Activated naive CD8-positive, alpha-beta T cell (primary cell): ENCODE measurements at regions not wholly inside any gene's neighbourhood (a gene's known extent, or its start where the extent isn't known, plus 50 kb on each side); places are given as distances from the start of the nearest gene placed in this dataset.
"Not testable (repeated sequence)": the region's sequence is repeated elsewhere in the genome, so short reads cannot be mapped to it uniquely, and the experiment has no call there.

Source experiments
- H3K27ac Mint-ChIP-seq: one replicate; pipeline ENCODE4 v1.8.0; 2021; ENCODE audit warnings: mixed read lengths
- H3K27me3 Mint-ChIP-seq: one replicate; pipeline ENCODE4 v1.8.0; 2021; ENCODE audit warnings: mixed read lengths
- H3K36me3 Mint-ChIP-seq: one replicate; pipeline ENCODE4 v1.8.0; 2021; ENCODE audit warnings: mixed read lengths
- H3K4me1 Mint-ChIP-seq: one replicate; pipeline ENCODE4 v1.8.0; 2021; ENCODE audit warnings: low read depth, mixed read lengths
- H3K4me3 Mint-ChIP-seq: one replicate; pipeline ENCODE4 v1.8.0; 2021; ENCODE audit warnings: mild to moderate bottlenecking, mixed read lengths
- H3K9me3 Mint-ChIP-seq: one replicate; pipeline ENCODE4 v1.8.0; 2021; ENCODE audit warnings: low read depth, mixed read lengths

GRCh38 chr1:53393325-53393792 is 65.5 kb upstream of the LRP8 start:
- H3K36me3 Mint-ChIP-seq, result no peaks in the 10 kb centered on the region
- H3K27me3 Mint-ChIP-seq, result no peaks in the 10 kb centered on the region
- no peaks in the 10 kb centered on the region for H3K9me3 Mint-ChIP-seq
- no peak overlapping the region for H3K4me3 Mint-ChIP-seq
- H3K4me1 Mint-ChIP-seq, result no peaks in the 10 kb centered on the region
- no peak overlapping the region for H3K27ac Mint-ChIP-seq

DNA sequence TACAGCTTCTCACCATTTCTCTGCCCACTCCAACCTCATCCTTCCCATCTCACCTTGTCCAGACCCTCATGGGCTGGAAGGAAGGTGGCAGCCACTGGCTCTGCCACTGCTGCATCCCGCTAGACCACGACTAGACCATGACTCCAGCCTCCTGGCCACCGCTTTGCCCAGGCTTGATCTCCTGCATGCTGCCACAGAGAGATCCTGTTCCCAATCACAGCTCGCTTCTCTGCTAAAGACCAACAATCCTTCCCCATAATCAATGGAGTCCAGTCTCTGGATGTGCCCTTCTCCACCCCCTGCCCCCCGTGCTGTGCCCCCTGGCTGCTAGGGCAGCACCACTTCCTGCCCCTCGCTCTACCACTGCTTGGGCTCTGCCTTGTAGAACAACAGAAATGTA is 64.9 kb upstream of the DMRTB1 start:
- Mint-ChIP-seq H3K4me1 (no peaks in the 10 kb centered on the region), H3K36me3 (no peaks in the 10 kb centered on the region), H3K4me3 (no peak overlapping the region), H3K27me3 (no peaks in the 10 kb centered on the region), H3K27ac (no peak overlapping the region), H3K9me3 (no peaks in the 10 kb centered on the region)

- Mint-ChIP-seq H3K9me3 (no peaks in the 10 kb centered on the region), H3K27ac (no peak overlapping the region), H3K4me3 (no peak overlapping the region), H3K27me3 (no peaks in the 10 kb centered on the region), H3K4me1 (no peaks in the 10 kb centered on the region), H3K36me3 (no peaks in the 10 kb centered on the region)
Observed at GRCh38 chr1:53395671-53396215, 63.5 kb upstream of the DMRTB1 start.

DNA sequence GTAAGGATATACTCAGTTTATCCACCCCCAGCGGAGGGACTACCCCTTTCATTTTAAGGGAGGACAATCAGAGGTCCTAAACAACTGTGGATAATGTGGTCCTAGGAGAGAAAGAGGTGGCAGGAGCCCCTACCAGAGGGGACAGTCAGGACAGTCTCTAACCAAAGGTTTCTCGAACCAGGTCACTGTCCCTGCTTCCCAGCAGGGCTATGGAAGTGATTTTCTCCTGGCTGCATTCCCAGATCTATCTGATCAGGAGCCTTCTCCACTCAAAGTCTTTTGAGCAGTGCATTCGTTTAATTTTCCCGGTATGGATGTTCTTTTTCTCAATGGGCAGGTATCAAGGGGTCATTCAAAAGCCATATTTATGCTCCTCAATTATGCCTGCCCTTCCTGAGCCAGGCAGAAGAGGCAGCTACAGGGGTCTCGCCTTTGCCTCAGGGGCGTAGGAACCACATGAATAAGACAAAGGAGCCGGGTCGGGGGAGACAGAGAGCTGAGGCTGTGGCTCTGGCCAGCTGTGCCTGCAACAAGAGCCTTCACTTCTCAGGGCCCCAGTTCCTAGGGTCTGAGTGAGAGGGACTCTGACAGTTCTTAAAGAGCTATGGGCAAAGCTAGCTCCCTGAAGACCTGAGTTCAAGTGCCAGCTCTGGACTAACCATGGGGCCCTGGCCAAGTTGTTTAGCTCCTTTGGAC is 62.5 kb upstream of the DMRTB1 start:
- Mint-ChIP-seq H3K4me1 (no peaks in the 10 kb centered on the region), H3K9me3 (no peaks in the 10 kb centered on the region), H3K27me3 (no peaks in the 10 kb centered on the region), H3K27ac (no peak overlapping the region), H3K36me3 (no peaks in the 10 kb centered on the region), H3K4me3 (no peak overlapping the region)

DNA sequence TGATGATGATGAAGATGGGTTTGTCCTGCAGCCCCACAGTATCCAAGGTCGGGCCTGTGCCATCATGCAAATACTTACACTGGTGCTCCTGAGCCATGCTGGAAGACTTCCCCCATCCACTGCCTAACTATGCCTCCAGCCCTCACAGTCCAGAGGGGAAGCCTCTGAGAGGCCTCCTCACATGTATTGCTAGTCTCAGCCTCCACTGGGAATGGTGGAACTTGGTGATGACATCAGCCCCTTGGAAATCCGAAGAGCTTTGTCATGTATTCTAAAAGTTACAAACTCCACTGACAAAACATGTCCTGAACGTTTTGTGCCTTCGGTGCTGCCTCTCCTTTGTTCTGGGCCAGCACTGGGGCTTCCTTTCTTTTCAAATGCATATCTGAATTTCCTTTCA is 61.1 kb upstream of the DMRTB1 start:
- no peaks in the 10 kb centered on the region for H3K9me3 Mint-ChIP-seq
- H3K4me3 Mint-ChIP-seq, result no peak overlapping the region
- no peaks in the 10 kb centered on the region for H3K4me1 Mint-ChIP-seq
- H3K36me3 Mint-ChIP-seq, result no peaks in the 10 kb centered on the region
- no peaks in the 10 kb centered on the region for H3K27me3 Mint-ChIP-seq
- no peak overlapping the region for H3K27ac Mint-ChIP-seq

GRCh38 chr1:53398576-53399365 is 60.4 kb upstream of the DMRTB1 start:
- H3K9me3 Mint-ChIP-seq, result no peaks in the 10 kb centered on the region
- no peak overlapping the region for H3K4me3 Mint-ChIP-seq
- H3K27me3 Mint-ChIP-seq, result no peaks in the 10 kb centered on the region
- H3K36me3 Mint-ChIP-seq, result no peaks in the 10 kb centered on the region
- H3K27ac Mint-ChIP-seq, result no peak overlapping the region
- no peaks in the 10 kb centered on the region for H3K4me1 Mint-ChIP-seq

DNA sequence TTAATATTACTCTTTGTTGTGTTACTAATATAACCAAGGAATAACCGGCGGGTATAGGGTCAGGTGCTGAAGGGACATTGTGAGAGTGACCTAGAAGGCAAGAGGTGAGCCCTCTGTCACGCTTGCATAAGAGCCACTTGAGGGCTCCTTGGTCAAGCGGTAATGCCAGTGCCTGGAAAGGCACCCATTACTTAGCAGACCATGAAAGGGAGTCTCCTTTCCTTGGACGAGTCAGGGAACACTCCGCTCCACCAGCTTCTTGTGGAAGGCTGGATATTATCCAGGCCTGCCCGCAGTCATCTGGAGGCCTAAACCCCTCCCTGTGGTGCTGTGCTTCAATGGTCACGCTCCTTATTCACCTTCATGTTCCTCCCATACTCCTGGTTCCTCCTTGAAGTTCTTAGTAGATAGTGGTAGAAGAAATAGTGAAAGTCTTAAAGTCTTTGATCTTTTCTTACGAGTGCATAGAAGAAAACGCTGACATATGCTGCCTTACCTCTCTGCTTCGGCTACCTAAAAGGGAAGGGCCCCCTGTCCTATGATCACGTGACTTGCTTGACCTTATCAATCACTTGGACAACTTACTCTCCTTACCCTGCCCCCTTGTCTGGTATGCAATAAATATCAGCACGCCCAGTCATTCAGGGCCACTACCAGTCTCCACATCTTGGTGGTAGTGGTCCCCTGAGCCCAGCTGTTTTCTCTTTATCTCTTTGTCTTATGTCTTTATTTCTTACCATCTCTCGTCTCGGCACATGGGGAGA is 59.6 kb upstream of the DMRTB1 start:
- not testable (repeated sequence) for H3K27me3 Mint-ChIP-seq, H3K4me3 Mint-ChIP-seq, H3K9me3 Mint-ChIP-seq, H3K36me3 Mint-ChIP-seq, H3K4me1 Mint-ChIP-seq, H3K27ac Mint-ChIP-seq

DNA sequence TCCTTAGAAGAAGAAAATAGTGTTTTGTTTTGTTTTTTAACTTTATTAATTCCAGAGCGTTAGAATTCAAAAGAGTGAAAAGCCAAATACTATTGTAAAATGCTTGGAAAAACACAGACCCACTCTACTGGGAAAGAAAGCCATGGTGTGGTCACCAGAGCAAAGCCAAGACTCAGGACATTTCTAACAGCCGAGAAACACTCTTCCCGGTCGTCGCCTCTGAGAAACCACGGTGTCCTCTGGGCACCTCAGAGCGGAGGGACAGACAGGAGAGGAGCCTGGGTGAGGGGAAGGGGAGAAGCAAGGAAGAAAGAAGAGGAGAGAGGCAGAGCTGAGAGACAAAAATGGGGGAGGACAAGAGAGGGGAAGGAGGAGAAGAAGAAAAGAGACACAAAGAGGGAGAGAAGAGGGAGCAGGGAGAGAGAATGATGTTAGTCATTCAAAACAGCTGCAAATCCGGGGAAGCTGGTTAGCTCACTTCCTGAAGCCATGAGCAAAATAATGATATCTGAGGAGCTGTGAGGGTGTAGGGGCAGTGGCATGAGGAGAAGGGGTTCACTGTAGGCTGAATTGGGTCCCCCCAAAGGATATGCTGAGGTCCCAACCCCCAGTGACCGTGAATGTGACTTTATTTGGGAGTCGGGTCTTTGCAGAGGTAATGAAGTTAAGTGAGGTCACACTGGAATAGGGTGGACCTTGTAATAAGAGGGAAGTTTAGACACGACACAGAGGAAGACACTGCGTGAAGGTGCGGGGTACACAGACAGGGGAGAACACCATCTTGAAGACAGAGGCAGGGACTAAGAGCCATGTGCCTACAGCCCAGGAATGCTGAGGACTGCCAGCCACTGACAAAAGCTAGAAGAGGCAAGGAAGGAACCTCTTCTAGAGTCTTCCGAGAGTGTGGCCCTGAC is 58.2 kb upstream of the DMRTB1 start:
- no peaks in the 10 kb centered on the region for H3K27me3 Mint-ChIP-seq
- no peaks in the 10 kb centered on the region for H3K9me3 Mint-ChIP-seq
- no peak overlapping the region for H3K27ac Mint-ChIP-seq

GRCh38 chr1:53401813-53402745 is 57.1 kb upstream of the DMRTB1 start:
- Mint-ChIP-seq H3K9me3 (no peaks in the 10 kb centered on the region), H3K4me1 (no peaks in the 10 kb centered on the region), H3K4me3 (no peak overlapping the region), H3K36me3 (no peaks in the 10 kb centered on the region), H3K27me3 (no peaks in the 10 kb centered on the region), H3K27ac (no peak overlapping the region)

More for the DNA sequence above, 58.2 kb upstream of the DMRTB1 start:
- H3K4me3 Mint-ChIP-seq, result no peak overlapping the region
- no peaks in the 10 kb centered on the region for H3K36me3 Mint-ChIP-seq
- no peaks in the 10 kb centered on the region for H3K4me1 Mint-ChIP-seq

DNA sequence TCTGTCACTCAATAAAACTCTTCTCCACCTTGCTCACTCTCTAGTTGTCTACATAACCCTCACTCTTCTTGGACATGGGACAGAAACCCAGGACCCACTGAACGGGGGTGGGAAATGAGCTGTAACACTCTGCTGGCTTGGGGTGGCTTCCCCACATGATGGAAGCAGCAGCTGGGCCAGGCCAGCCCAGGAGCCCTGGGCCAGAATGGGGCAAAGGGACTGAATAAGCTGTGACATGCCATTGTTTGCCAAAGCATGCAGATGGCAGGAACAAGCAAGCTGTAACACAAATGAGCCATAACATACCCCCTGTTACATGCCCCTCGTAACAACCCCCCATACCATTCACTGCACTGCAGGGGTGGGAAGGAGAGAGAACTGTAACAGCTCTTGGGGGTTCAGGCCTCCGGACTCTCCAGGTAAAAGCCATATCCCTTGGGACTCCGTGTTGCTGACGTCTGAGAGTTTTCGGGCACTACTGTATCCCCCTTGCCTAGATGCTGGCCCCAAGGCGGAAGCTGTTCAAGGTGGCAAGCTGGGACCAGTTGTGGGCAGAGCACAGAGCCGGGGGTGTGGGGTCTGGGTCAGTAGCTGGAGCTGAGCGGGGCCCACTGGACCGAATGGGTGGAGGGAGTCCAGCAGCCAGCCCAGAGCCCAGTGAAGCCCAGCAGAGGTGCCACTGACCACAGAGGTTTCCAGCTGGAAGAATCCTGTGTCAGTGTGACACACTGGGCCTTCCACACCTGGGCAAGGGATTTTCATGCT is 56.1 kb upstream of the DMRTB1 start:
- no peak overlapping the region for H3K27ac Mint-ChIP-seq
- peaks cover 3% of the 10 kb centered on the region for H3K4me1 Mint-ChIP-seq
- no peaks in the 10 kb centered on the region for H3K9me3 Mint-ChIP-seq
- H3K27me3 Mint-ChIP-seq, result no peaks in the 10 kb centered on the region
- H3K4me3 Mint-ChIP-seq, result no peak overlapping the region
- H3K36me3 Mint-ChIP-seq, result no peaks in the 10 kb centered on the region

DNA sequence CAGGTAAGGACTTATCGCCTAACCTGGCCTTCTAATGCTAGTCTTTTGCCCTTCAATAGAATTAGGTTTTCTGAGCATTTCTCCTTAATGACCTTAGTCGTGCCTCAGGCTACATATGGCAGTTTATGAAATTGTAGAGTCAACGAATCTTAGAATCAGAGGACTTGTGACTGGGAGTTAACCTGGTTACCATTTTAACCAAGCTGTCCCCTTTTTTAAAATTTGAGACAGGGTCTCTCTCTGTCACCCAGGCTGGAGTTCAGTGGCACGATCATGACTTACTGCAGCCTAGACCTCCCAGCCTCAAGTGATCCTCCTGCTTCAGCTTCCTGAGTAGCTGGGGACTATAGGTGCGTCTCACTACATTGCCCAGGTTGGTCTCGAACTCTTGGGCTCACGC is 53.5 kb upstream of the DMRTB1 start:
- H3K4me1 Mint-ChIP-seq, result peaks cover 10% of the 10 kb centered on the region
- no peak overlapping the region for H3K27ac Mint-ChIP-seq
- H3K27me3 Mint-ChIP-seq, result no peaks in the 10 kb centered on the region
- H3K4me3 Mint-ChIP-seq, result no peak overlapping the region
- no peaks in the 10 kb centered on the region for H3K36me3 Mint-ChIP-seq
- no peaks in the 10 kb centered on the region for H3K9me3 Mint-ChIP-seq

DNA sequence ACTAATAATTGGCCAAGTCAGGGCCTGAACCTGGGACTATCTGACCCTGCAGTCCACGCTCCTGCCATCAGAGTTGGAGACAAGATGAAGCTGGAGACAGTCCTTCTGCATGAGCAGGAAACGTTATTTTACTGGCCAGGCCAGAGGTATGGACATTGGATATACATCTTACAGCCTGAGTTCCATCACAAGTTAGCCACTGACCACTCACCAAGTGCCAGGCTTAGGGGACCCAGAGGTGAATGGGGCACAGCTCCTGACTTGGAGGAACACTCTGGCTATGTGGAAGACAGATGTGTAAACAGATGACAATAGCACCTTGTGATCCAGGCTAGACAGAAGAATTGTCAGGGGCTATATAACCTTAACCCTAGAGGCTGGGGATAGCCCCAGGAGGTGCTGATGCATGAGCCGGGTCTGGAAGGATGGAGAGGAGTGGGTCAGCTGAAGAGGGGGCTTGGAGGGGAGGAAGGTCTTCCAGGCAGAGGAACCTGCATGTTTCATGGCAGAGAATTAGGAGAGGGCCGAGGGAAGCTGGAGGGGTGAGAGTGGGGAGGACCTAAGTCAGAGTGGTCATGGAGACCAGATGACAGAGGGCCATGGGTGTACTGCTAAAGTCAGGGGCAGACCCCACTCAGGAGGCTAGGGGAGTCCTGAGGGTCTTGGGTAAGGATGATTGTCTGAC is 52.5 kb upstream of the DMRTB1 start:
- Mint-ChIP-seq H3K36me3 (no peaks in the 10 kb centered on the region), H3K4me1 (peaks cover 19% of the 10 kb centered on the region), H3K9me3 (no peaks in the 10 kb centered on the region), H3K4me3 (no peak overlapping the region), H3K27ac (no peak overlapping the region), H3K27me3 (no peaks in the 10 kb centered on the region)
